Panc1 (cell line): ENCODE measurements at regions not wholly inside any gene's neighbourhood (a gene's known extent, or its start where the extent isn't known, plus 50 kb on each side); places are given as distances from the start of the nearest gene placed in this dataset.

Source experiments
- ATAC-seq: fragments of 200-7000 bp; cut with Tn5 transposase; 2 replicates; pipeline ENCODE4 v1.9.1; 2020; ENCODE audit warnings: mild to moderate bottlenecking, moderate library complexity
- BruUV-seq: library from RNA; stranded (reverse); fragments of 400-500 nt; replicated peaks from 2 replicates; lab custom pipeline; 2021; lab: Mats Ljungman, UMichigan
- CTCF ChIA-PET: fragments of 300-600 bp; sonication (Branson Sonifier 250); formaldehyde crosslinking; loops from one replicate; lab custom pipeline; 2022; ENCODE audit warnings: antibody characterized with exemption; lab: Charles Lee
- POLR2A ChIA-PET: fragments of 300-600 bp; sonication (Branson Sonifier 250); formaldehyde crosslinking; loops from one replicate; lab custom pipeline; 2022; ENCODE audit warnings: antibody characterized with exemption; lab: Charles Lee
- DNase-seq: peaks from one replicate; pipeline ENCODE4 v3.0.0-alpha.2; 2010; ENCODE audit warnings: low read depth, low spot score
- H3K27ac ChIP-seq: 2 replicates; pipeline ENCODE4 v1.5.1; 2011; ENCODE audit warnings: mild to moderate bottlenecking, low read length, inconsistent platforms
- H3K27me3 ChIP-seq: fragments of 200-500 bp; sonication (Bioruptor generic); 2 replicates; pipeline ENCODE4 v1.6.0; 2014; ENCODE audit warnings: low read length, inconsistent platforms; ENCODE audit not compliant: control insufficient read depth, insufficient read depth
- H3K36me3 ChIP-seq: fragments of 200-500 bp; sonication (Bioruptor generic); 2 replicates; pipeline ENCODE4 v1.5.1; 2014; ENCODE audit warnings: inconsistent platforms, mild to moderate bottlenecking, low read length, moderate library complexity; ENCODE audit not compliant: control insufficient read depth, insufficient read depth
- H3K4me1 ChIP-seq: 2 replicates; pipeline ENCODE4 v1.5.1; 2011; ENCODE audit warnings: inconsistent platforms, mild to moderate bottlenecking, low read length, moderate library complexity; ENCODE audit not compliant: control insufficient read depth, insufficient read depth
- H3K4me3 ChIP-seq, 2 experiments: 2 replicates each; pipeline ENCODE4 v1.5.1; 2011 to 2012; ENCODE audit warnings: low read depth in 2 of 2, low read length in 2 of 2, mild to moderate bottlenecking in 2 of 2, inconsistent platforms in 1 of 2, moderate library complexity in 1 of 2
- H3K9me3 ChIP-seq: fragments of 200-500 bp; sonication (Bioruptor generic); 2 replicates; pipeline ENCODE4 v1.5.1; 2014; ENCODE audit warnings: low read depth, mild to moderate bottlenecking, inconsistent platforms, low read length, moderate library complexity; ENCODE audit not compliant: control insufficient read depth, insufficient read depth
- POLR2AphosphoS5 ChIP-seq: IDR thresholded peaks from 2 replicates; pipeline ENCODE4 v1.6.1; 2012; ENCODE audit warnings: mild to moderate bottlenecking, low read depth, low read length, moderate library complexity
- REST ChIP-seq, 2 experiments: IDR thresholded peaks; 2 replicates each; pipeline ENCODE4 v1.6.1; 2011 to 2012; ENCODE audit warnings: low read depth in 2 of 2, control low read depth in 1 of 2, low read length in 1 of 2, mild to moderate bottlenecking in 1 of 2, moderate library complexity in 1 of 2; ENCODE audit not compliant: insufficient read depth in 1 of 2
- SIN3A ChIP-seq: IDR thresholded peaks from 2 replicates; pipeline ENCODE4 v1.6.1; 2012; ENCODE audit warnings: low read depth, mild to moderate bottlenecking, low read length, moderate library complexity, borderline replicate concordance; ENCODE audit not compliant: insufficient read depth
- TCF7L2 ChIP-seq: IDR thresholded peaks from 2 replicates; pipeline ENCODE4 v1.6.1; 2011; ENCODE audit warnings: mild to moderate bottlenecking, low read depth, low read length, inconsistent platforms
- in situ Hi-C: cut with HindIII; loops from 2 replicates; pipeline ENCODE4 v1.10.0; 2016; ENCODE audit warnings: low sequenced_read_pairs, low pct_unique_long_range_greater_than_20kb
- intact Hi-C: fragments of 100-400 bp; cut with micrococcal nuclease; formaldehyde crosslinking; loops from one replicate; pipeline ENCODE4 v1.10.0; 2022; ENCODE audit not compliant: unreplicated experiment
- TF ChIP-seq, protein P1 (sequence below): fragments of 450-650 bp; IDR thresholded peaks from 2 replicates; pipeline ENCODE4 v1.5.1; 2017; ENCODE audit warnings: mild to moderate bottlenecking

DNA sequence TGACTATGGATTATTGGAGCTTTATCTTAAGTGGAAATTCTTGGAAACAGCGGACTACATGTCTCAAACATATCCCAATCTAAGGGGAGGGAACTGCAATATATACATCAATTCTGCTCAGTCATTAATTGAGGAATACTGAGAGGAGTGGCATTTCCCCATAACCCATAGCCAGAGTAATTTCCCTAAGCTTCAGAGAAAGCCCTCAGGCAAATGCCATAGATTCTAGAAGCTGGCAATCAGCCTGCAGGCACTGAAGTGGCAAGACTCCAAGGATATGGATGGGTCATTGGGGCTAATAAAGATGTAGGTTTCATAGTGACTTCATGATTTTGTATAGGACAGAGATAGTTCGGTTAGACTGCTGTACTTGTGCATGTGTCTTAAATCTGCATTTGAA, 1960.5 kb upstream of the PIK3C3 start:
- Histone ChIP-seq H3K4me3 (no peak overlapping the region), H3K27ac (no peak overlapping the region), H3K4me1 (no peaks in the 10 kb centered on the region), H3K27me3 (no peaks in the 10 kb centered on the region), H3K36me3 (no peaks in the 10 kb centered on the region), H3K9me3 (no peaks in the 10 kb centered on the region)
- intact Hi-C loops (no loop called here), in situ Hi-C loops (no loop called here)
- ChIA-PET POLR2A (no interaction called here), CTCF (no interaction called here)
- BruUV-seq, result no TSS peak
- TF ChIP-seq SIN3A (no peak), REST (IDR thresholded peaks at IDR 0.05; ENCODE audit: insufficient read depth in 1 of 2, low read depth in 2 of 2, low read length in 1 of 2) (no peak), POLR2AphosphoS5 (no peak), TCF7L2 (no peak)
- TF ChIP-seq, protein P1, sequence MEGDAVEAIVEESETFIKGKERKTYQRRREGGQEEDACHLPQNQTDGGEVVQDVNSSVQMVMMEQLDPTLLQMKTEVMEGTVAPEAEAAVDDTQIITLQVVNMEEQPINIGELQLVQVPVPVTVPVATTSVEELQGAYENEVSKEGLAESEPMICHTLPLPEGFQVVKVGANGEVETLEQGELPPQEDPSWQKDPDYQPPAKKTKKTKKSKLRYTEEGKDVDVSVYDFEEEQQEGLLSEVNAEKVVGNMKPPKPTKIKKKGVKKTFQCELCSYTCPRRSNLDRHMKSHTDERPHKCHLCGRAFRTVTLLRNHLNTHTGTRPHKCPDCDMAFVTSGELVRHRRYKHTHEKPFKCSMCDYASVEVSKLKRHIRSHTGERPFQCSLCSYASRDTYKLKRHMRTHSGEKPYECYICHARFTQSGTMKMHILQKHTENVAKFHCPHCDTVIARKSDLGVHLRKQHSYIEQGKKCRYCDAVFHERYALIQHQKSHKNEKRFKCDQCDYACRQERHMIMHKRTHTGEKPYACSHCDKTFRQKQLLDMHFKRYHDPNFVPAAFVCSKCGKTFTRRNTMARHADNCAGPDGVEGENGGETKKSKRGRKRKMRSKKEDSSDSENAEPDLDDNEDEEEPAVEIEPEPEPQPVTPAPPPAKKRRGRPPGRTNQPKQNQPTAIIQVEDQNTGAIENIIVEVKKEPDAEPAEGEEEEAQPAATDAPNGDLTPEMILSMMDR, result no peak
- no peak for ATAC-seq
- DNase-seq, result no peak

DNA sequence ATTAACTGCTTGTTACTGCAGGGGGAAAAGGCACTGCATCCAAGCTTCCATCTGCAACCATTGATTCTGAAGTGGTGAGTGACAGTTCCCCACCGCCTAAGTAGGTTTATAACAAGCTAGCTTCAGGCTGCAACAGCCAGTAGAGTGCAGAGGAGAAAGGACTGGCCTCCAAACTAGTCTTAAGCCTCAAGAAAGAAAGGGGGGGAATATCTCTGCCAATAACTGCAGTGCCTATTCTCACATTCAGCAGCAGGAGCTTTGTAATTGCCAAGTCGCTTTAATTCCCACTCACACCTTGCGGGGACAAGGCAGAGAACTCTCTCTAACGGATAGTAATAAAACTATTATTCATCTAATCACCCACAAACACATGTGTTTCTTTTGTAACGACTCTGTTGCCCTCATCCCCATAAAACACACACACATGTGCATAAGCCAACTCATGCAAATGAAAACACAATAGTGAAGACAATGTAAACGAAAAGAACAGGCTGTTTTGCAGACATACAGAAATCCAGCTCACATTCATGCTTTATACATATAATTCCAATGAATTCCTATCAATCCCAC, 1963.3 kb upstream of the PIK3C3 start:
- in situ Hi-C loops, result no loop called here
- no peaks in the 10 kb centered on the region for H3K9me3 ChIP-seq
- DNase-seq (no peak), ATAC-seq (no peak)
- H3K36me3 ChIP-seq, result no peaks in the 10 kb centered on the region
- H3K27ac ChIP-seq, result no peak overlapping the region
- no peaks in the 10 kb centered on the region for H3K4me1 ChIP-seq
- CTCF ChIA-PET, result no interaction called here
- no peak overlapping the region for H3K4me3 ChIP-seq
- intact Hi-C loops, result no loop called here
- TF ChIP-seq SIN3A (no peak), TCF7L2 (no peak), REST (IDR thresholded peaks at IDR 0.05; ENCODE audit: insufficient read depth in 1 of 2, low read depth in 2 of 2, low read length in 1 of 2) (no peak), POLR2AphosphoS5 (no peak)
- TF ChIP-seq, protein P1, result no peak
- no TSS peak for BruUV-seq
- POLR2A ChIA-PET, result no interaction called here
- H3K27me3 ChIP-seq, result no peaks in the 10 kb centered on the region
